ENCODE measurements at regions not wholly inside any gene's neighbourhood (a gene's known extent, or its start where the extent isn't known, plus 50 kb on each side); places are given as distances from the start of the nearest gene placed in this dataset.

DNA sequence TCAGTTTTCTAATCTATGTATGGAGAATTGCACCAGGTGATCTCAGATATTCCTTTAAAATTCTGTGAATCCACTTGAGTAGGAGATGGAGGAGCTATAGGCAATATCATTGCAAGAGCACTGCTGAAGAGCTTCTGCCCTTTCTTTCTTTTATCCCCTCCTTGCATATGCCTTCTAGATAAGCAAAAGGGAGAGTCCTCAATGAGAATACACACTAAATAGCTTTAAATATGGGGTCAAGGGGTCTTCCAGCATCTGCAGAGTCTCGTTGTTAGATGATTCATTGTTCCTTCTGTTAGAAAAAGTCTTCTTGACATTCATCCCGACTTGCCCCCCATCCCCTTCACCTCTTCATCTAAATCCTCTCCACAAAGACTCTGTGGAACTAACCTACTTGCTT is 156.1 kb downstream of the PIK3R1 start:
- no peak overlapping the region for H3K27ac ChIP-seq (ENCODE audit: extremely low read depth, low read depth, low read length)
- no peaks in the 10 kb centered on the region for H3K36me3 ChIP-seq (ENCODE audit: control insufficient read depth in 2 of 2, insufficient read depth in 1 of 2, low read length in 2 of 2)
- CTCF ChIA-PET, result no interaction called here
- no peak overlapping the region for H3K4me3 ChIP-seq (ENCODE audit: low read depth, low read length)
- peaks cover 3% of the 10 kb centered on the region for H3K4me1 ChIP-seq (ENCODE audit: control insufficient read depth, insufficient read depth, low read length)
- POLR2A ChIA-PET, result no interaction called here
- no peaks in the 10 kb centered on the region for H3K9me3 ChIP-seq (ENCODE audit: control insufficient read depth, insufficient read depth, low read depth, low read length)
- TF ChIP-seq, protein P1, sequence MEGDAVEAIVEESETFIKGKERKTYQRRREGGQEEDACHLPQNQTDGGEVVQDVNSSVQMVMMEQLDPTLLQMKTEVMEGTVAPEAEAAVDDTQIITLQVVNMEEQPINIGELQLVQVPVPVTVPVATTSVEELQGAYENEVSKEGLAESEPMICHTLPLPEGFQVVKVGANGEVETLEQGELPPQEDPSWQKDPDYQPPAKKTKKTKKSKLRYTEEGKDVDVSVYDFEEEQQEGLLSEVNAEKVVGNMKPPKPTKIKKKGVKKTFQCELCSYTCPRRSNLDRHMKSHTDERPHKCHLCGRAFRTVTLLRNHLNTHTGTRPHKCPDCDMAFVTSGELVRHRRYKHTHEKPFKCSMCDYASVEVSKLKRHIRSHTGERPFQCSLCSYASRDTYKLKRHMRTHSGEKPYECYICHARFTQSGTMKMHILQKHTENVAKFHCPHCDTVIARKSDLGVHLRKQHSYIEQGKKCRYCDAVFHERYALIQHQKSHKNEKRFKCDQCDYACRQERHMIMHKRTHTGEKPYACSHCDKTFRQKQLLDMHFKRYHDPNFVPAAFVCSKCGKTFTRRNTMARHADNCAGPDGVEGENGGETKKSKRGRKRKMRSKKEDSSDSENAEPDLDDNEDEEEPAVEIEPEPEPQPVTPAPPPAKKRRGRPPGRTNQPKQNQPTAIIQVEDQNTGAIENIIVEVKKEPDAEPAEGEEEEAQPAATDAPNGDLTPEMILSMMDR (tag by site-specific recombination; IDR thresholded peaks at IDR 0.05), result no peak
- TF ChIP-seq ZNF645 (tag by site-specific recombination; IDR thresholded peaks at IDR 0.05) (no peak), ZNF629 (tag by site-specific recombination; IDR thresholded peaks at IDR 0.05) (no peak), ZNF26 (tag by site-specific recombination; IDR thresholded peaks at IDR 0.05) (no peak)

DNA sequence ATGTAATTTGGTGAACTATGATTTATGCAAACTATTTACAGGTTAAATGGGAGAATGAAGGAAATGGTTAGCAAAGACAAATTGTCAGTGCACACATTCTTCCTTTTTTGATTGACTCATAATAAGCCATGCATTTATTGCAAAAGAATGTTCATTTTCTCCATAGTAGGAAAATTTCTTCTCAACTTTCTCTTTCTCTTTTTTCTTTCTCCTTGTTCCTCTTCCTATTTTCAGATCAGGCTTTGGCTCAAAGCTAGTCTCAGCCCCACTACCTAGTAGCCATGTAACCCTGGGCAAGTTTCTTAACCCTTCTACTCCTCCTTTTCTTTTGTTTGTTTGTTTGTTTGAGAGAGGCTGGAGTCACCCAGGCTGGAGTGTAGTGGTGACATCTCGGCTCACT is 156.6 kb downstream of the PIK3R1 start:
- TF ChIP-seq RBAK (tag by site-specific recombination; IDR thresholded peaks at IDR 0.05) (no peak), ZNF26 (tag by site-specific recombination; IDR thresholded peaks at IDR 0.05) (no peak)
- Histone ChIP-seq H3K4me3 (ENCODE audit: low read depth, low read length) (no peak overlapping the region), H3K27ac (ENCODE audit: extremely low read depth, low read depth, low read length) (no peak overlapping the region), H3K36me3 (ENCODE audit: control insufficient read depth in 2 of 2, insufficient read depth in 1 of 2, low read length in 2 of 2) (no peaks in the 10 kb centered on the region), H3K9me3 (ENCODE audit: control insufficient read depth, insufficient read depth, low read depth, low read length) (no peaks in the 10 kb centered on the region), H3K4me1 (ENCODE audit: control insufficient read depth, insufficient read depth, low read length) (peaks cover 3% of the 10 kb centered on the region)
- ChIA-PET POLR2A (no interaction called here), CTCF (no interaction called here)

DNA sequence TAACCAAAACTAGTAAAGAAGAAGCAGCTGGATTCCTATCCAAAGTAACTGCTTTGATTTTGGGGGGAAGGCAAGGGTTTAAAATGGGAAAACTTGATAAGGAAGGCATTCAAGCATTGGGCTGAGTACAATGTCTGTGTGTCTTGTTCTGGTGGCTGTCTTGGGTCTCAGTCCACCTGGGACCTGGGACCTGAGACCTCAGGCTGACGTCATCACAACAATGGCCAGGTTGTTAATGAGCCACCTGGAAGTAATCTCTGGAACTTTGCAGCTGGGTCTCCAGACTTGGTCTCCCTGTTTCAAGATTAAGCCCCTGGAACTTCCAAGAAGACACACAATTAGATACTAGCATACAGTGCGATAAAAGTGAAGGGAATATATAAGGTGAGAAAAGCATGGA is 157.5 kb downstream of the PIK3R1 start:
- H3K4me3 ChIP-seq (ENCODE audit: low read depth, low read length), result no peak overlapping the region
- ChIA-PET CTCF (interaction anchor here (0.6 to 0.7 kb wide), 2 partner anchors 18 to 1242 kb away, joined by 3 read pairs; no protein-coding TSS in a partner anchor), POLR2A (no interaction called here)
- no peak for TF ChIP-seq ZBTB8A (tag by site-specific recombination; IDR thresholded peaks at IDR 0.05)
- no peak for TF ChIP-seq KLF10 (tag by site-specific recombination; IDR thresholded peaks at IDR 0.05)
- no peak for TF ChIP-seq ZNF600 (tag by site-specific recombination; IDR thresholded peaks at IDR 0.05)
- TF ChIP-seq, protein P2, sequence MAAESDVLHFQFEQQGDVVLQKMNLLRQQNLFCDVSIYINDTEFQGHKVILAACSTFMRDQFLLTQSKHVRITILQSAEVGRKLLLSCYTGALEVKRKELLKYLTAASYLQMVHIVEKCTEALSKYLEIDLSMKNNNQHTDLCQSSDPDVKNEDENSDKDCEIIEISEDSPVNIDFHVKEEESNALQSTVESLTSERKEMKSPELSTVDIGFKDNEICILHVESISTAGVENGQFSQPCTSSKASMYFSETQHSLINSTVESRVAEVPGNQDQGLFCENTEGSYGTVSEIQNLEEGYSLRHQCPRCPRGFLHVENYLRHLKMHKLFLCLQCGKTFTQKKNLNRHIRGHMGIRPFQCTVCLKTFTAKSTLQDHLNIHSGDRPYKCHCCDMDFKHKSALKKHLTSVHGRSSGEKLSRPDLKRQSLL (tag by site-specific recombination; IDR thresholded peaks at IDR 0.05), result no peak
- TF ChIP-seq ZNF664 (tag by site-specific recombination; IDR thresholded peaks at IDR 0.05), result no peak
- no peak for TF ChIP-seq ZNF132 (tag by site-specific recombination; IDR thresholded peaks at IDR 0.05; ENCODE audit: borderline replicate concordance)
- no peaks in the 10 kb centered on the region for H3K36me3 ChIP-seq (ENCODE audit: control insufficient read depth in 2 of 2, insufficient read depth in 1 of 2, low read length in 2 of 2)
- no peak overlapping the region for H3K27ac ChIP-seq (ENCODE audit: extremely low read depth, low read depth, low read length)
- no peaks in the 10 kb centered on the region for H3K9me3 ChIP-seq (ENCODE audit: control insufficient read depth, insufficient read depth, low read depth, low read length)
- peaks cover 3% of the 10 kb centered on the region for H3K4me1 ChIP-seq (ENCODE audit: control insufficient read depth, insufficient read depth, low read length)
